WTC11 (cell line): ENCODE measurements at regions not wholly inside any gene's neighbourhood (a gene's known extent, or its start where the extent isn't known, plus 50 kb on each side); places are given as distances from the start of the nearest gene placed in this dataset.
A peak's percentile ranks its signal among the peaks of the same experiment; 100 is the strongest.

ENCODE experiments used
- ATAC-seq: fragments of 200-7000 bp; cut with Tn5 transposase; 2 replicates; pipeline ENCODE4 v1.10.0; 2021; ENCODE audit warnings: mild to moderate bottlenecking, moderate library complexity
- CTCF ChIA-PET: fragments of 300-600 bp; sonication (Branson Sonifier 250); formaldehyde crosslinking; loops from one replicate; lab custom pipeline; 2021; ENCODE audit warnings: antibody characterized with exemption; lab: Charles Lee
- POLR2A ChIA-PET: fragments of 350-600 bp; sonication (Branson Sonifier 250); formaldehyde crosslinking; loops from one replicate; lab custom pipeline; 2021; ENCODE audit warnings: antibody characterized with exemption; lab: Charles Lee
- DNase-seq: peaks from one replicate; pipeline ENCODE4 v3.0.0; 2021; ENCODE audit warnings: low spot score
- H3K27ac Mint-ChIP-seq: 2 replicates; pipeline ENCODE4 v1.8.0; 2021; ENCODE audit warnings: mixed read lengths
- H3K27me3 Mint-ChIP-seq: 2 replicates; pipeline ENCODE4 v1.8.0; 2021; ENCODE audit warnings: low read depth, mild to moderate bottlenecking, moderate library complexity, mixed read lengths
- H3K36me3 Mint-ChIP-seq: 2 replicates; pipeline ENCODE4 v1.8.0; 2021; ENCODE audit warnings: mixed read lengths
- H3K4me1 Mint-ChIP-seq: 2 replicates; pipeline ENCODE4 v1.8.0; 2022; ENCODE audit warnings: mixed read lengths
- H3K4me3 Mint-ChIP-seq: 2 replicates; pipeline ENCODE4 v1.8.0; 2021; ENCODE audit warnings: mild to moderate bottlenecking, moderate library complexity, mixed read lengths
- H3K9me3 Mint-ChIP-seq: 2 replicates; pipeline ENCODE4 v1.8.0; 2021; ENCODE audit warnings: mixed read lengths
- ESRRA ChIP-seq: sonication (generic); formaldehyde crosslinking; IDR thresholded peaks from 2 replicates; pipeline ENCODE4 v1.8.1; 2022; ENCODE audit warnings: mild to moderate bottlenecking, missing genetic modification reagents, borderline replicate concordance
- FOXK1 ChIP-seq: sonication (generic); formaldehyde crosslinking; IDR thresholded peaks from 2 replicates; pipeline ENCODE4 v1.8.0; 2022; ENCODE audit warnings: mild to moderate bottlenecking, moderate library complexity, missing genetic modification reagents
- GRHL2 ChIP-seq: fragments of 250-450 bp; sonication (Bioruptor Pico); IDR thresholded peaks from 2 replicates; pipeline ENCODE4 v1.8.0; 2022; ENCODE audit warnings: mild to moderate bottlenecking, moderate library complexity; ENCODE audit not compliant: insufficient replicate concordance, severe bottlenecking
- JUN ChIP-seq: sonication (generic); formaldehyde crosslinking; IDR thresholded peaks from 2 replicates; pipeline ENCODE4 v1.8.0; 2023; ENCODE audit warnings: mild to moderate bottlenecking, missing genetic modification reagents
- KAT7 ChIP-seq: sonication (generic); formaldehyde crosslinking; IDR thresholded peaks from 2 replicates; pipeline ENCODE4 v1.8.1; 2023; ENCODE audit warnings: missing genetic modification reagents, mild to moderate bottlenecking, borderline replicate concordance
- NFYB ChIP-seq: sonication (generic); formaldehyde crosslinking; conservative IDR thresholded peaks from 2 replicates; pipeline ENCODE4 v1.8.0; 2022; ENCODE audit warnings: low read depth, missing genetic modification reagents
- RELA ChIP-seq: sonication (generic); formaldehyde crosslinking; IDR thresholded peaks from 2 replicates; pipeline ENCODE4 v1.8.1; 2022; ENCODE audit warnings: missing genetic modification reagents, mild to moderate bottlenecking, borderline replicate concordance
- RORB ChIP-seq: fragments of 250-450 bp; sonication (Bioruptor Pico); IDR thresholded peaks from 2 replicates; pipeline ENCODE4 v1.9.0; 2021; ENCODE audit warnings: mild to moderate bottlenecking
- TP53 ChIP-seq: sonication (generic); formaldehyde crosslinking; IDR thresholded peaks from 2 replicates; pipeline ENCODE4 v1.8.1; 2023; ENCODE audit warnings: mild to moderate bottlenecking, missing genetic modification reagents
- ZNF219 ChIP-seq: sonication (generic); formaldehyde crosslinking; IDR thresholded peaks from 2 replicates; pipeline ENCODE4 v1.8.0; 2023; ENCODE audit warnings: missing genetic modification reagents, mild to moderate bottlenecking, borderline replicate concordance
- ZNF423 ChIP-seq: fragments of 250-450 bp; sonication (Bioruptor Pico); IDR thresholded peaks from 2 replicates; pipeline ENCODE4 v2.1.2; 2022; ENCODE audit warnings: mild to moderate bottlenecking, moderate library complexity
- TF ChIP-seq, protein P1 (sequence below): sonication (generic); formaldehyde crosslinking; IDR thresholded peaks from 2 replicates; pipeline ENCODE4 v1.8.1; 2023; ENCODE audit warnings: mild to moderate bottlenecking, missing genetic modification reagents, moderate library complexity
- TF ChIP-seq, protein P2 (sequence below): sonication (generic); formaldehyde crosslinking; IDR thresholded peaks from 2 replicates; pipeline ENCODE4 v1.8.1; 2023; ENCODE audit warnings: mild to moderate bottlenecking, missing genetic modification reagents, moderate library complexity
- TF ChIP-seq, protein P3 (sequence below): fragments of 250-450 bp; sonication (Bioruptor Pico); IDR thresholded peaks from 2 replicates; pipeline ENCODE4 v1.9.0; 2021; ENCODE audit warnings: mild to moderate bottlenecking
- TF ChIP-seq, protein P4 (sequence below): sonication (generic); formaldehyde crosslinking; IDR thresholded peaks from 2 replicates; pipeline ENCODE4 v1.8.1; 2022; ENCODE audit warnings: mild to moderate bottlenecking, moderate library complexity, missing genetic modification reagents
- TF ChIP-seq, protein P5 (sequence below): sonication (generic); formaldehyde crosslinking; IDR thresholded peaks from 2 replicates; pipeline ENCODE4 v1.8.0; 2023; ENCODE audit warnings: missing genetic modification reagents
- TF ChIP-seq, protein P6 (sequence below): sonication (generic); formaldehyde crosslinking; IDR thresholded peaks from 2 replicates; pipeline ENCODE4 v1.8.1; 2023; ENCODE audit warnings: mild to moderate bottlenecking, missing genetic modification reagents, borderline replicate concordance

DNA sequence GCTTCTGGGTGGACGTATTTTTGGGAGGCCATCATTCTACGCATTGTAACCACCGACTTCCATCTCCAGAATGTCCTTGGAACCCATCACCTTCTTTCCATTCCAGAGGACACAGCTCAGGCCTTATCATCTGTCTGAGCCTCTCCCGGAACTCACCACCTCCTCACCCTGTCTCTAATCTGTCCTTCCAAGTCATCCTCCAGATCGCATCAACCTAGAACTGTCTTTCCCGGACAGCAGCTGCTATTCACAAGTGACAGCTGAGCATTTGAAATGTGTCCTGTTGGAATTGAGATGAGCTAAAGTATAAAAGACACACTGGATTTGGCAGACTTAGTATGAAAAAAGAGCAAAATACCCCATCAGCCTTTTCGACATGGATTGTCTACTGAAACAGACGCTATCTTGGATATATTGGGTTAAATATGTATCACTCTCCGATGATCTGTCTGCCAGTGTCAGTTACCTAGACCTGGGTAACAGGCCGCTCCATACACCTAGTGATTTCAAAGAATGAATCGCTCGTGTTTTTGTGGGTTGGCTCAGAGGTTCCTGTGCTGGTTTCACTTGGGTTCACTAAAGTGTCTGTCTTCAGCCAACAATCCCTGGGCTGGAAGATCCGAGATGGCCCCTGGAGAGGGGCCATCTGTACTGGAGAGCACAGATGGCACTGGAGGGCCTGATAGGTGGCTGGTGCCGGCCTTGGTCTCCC lies 104.4 kb upstream of the RFLNA start:
- DNase-seq (no peak), ATAC-seq (no peak)
- Mint-ChIP-seq H3K9me3 (peaks cover 11% of the 10 kb centered on the region), H3K4me1 (peaks cover 34% of the 10 kb centered on the region), H3K27me3 (no peaks in the 10 kb centered on the region), H3K27ac (no peak overlapping the region), H3K36me3 (peaks cover 9% of the 10 kb centered on the region; the same call in 1 of the 2 replicates), H3K4me3 (no peak overlapping the region)
- ChIA-PET CTCF (no interaction called here), POLR2A (interaction anchor here (0.7 kb wide), 1 partner anchor 814 kb away, joined by 3 read pairs; no protein-coding TSS in a partner anchor)
- no peak for TF ChIP-seq JUN (CRISPR knock-in tag)

DNA sequence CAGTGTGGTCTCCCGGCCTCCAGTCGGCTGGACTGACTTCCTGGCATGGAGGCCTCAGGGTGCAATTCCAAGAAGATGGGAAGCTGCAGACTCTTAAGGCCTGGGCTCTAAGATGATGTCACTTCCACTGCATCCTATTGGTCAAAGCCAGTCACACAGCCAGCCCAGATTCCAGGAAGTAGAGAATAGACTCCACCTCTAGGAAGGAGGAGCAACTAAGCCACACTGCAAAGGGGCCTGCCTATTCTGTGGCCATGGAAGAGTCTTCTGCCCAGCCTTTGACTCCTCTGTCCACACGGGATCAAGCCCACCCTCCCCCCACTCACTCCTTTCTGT lies 103.9 kb upstream of the RFLNA start:
- Mint-ChIP-seq H3K27me3 (no peaks in the 10 kb centered on the region), H3K4me3 (no peak overlapping the region), H3K9me3 (peaks cover 13% of the 10 kb centered on the region), H3K36me3 (peaks cover 9% of the 10 kb centered on the region; the same call in 1 of the 2 replicates), H3K4me1 (peaks cover 31% of the 10 kb centered on the region), H3K27ac (no peak overlapping the region)
- ATAC-seq (peak; percentile 74), DNase-seq (no peak)
- POLR2A ChIA-PET = no interaction called here
- CTCF ChIA-PET = no interaction called here
- TF ChIP-seq NFYB = peak; percentile 28; the same call in 1 of the 2 replicates
- TF ChIP-seq, protein P1, sequence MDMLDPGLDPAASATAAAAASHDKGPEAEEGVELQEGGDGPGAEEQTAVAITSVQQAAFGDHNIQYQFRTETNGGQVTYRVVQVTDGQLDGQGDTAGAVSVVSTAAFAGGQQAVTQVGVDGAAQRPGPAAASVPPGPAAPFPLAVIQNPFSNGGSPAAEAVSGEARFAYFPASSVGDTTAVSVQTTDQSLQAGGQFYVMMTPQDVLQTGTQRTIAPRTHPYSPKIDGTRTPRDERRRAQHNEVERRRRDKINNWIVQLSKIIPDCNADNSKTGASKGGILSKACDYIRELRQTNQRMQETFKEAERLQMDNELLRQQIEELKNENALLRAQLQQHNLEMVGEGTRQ (CRISPR knock-in tag) = 0 out of 2 replicates have a peak, but pooled peaks have one; percentile 20
- TF ChIP-seq KAT7 (CRISPR knock-in tag) = no peak

DNA sequence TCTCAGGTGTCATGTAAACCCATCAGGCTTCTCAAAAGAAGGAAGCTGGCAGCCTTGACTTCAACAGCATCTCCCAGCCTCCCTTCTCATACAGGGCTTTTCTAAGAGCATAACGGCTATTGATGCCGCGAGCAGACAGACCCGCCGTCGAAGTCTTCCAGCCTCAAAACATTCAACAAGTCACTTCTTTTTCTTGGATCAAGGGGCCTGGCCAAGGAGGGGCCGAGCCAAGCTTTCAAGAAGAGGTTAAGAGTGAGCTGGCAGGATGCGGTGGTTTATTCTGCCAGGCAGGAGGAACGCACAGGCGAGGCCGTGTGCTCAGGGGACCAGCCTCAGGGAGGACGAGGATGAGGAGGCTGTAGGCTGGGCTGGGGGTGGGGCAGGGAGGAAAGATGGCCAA lies 102.9 kb upstream of the RFLNA start:
- Mint-ChIP-seq H3K4me3 (no peak overlapping the region), H3K36me3 (peaks cover 13% of the 10 kb centered on the region; the same call in 1 of the 2 replicates), H3K27me3 (no peaks in the 10 kb centered on the region), H3K27ac (no peak overlapping the region), H3K9me3 (peaks cover 21% of the 10 kb centered on the region), H3K4me1 (peaks cover 24% of the 10 kb centered on the region)
- DNase-seq (no peak), ATAC-seq (no peak)
- CTCF ChIA-PET = no interaction called here
- POLR2A ChIA-PET = no interaction called here
- TF ChIP-seq GRHL2 (CRISPR knock-in tag) (no peak), RELA (no peak), RORB (CRISPR knock-in tag) (no peak), ZNF219 (CRISPR knock-in tag) (no peak)
- TF ChIP-seq, all 79 proteins: peak for 0

DNA sequence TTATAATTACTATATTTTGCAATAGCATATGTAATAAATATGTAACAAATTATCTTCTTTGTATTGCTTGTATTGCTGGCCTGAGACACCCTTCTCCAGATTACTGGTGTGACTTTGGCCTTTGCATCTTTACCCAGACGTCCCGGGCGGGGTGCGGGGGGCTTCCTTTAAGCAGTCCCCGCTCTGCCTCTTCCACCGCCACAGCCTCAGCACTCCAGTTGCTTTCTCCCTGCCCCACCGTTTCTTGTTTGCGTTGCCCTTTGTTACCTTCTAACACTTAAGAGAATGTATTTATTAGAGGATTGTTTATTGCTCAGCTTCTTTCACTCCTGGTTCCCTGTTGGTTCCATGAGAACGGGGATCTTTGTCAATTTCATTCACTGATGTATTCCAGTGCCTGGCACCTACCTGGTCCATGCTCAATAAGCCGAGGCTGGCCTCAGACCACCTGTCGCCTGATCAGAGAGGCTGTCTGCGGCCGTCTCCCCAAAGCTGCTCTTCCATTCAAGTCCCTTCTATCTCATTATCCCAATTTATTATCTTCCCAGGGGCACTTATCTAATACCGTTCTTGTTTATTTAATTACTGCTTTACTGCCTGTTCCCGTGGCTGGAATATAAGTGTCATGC lies 100.5 kb upstream of the RFLNA start:
- Mint-ChIP-seq H3K27ac (no peak overlapping the region), H3K4me1 (peaks cover 11% of the 10 kb centered on the region), H3K4me3 (no peak overlapping the region), H3K36me3 (peaks cover 16% of the 10 kb centered on the region), H3K9me3 (peaks cover 25% of the 10 kb centered on the region), H3K27me3 (no peaks in the 10 kb centered on the region; the same call in 1 of the 2 replicates)
- ATAC-seq (no peak), DNase-seq (no peak)
- ChIA-PET POLR2A (no interaction called here), CTCF (interaction anchor here (0.9 kb wide), 1 partner anchor 162 kb away, joined by 4 read pairs; no protein-coding TSS in a partner anchor)
- TF ChIP-seq ESRRA (CRISPR knock-in tag) (no peak), TP53 (CRISPR knock-in tag) (no peak), FOXK1 (CRISPR knock-in tag) (no peak), KAT7 (CRISPR knock-in tag) (no peak), ZNF423 (CRISPR knock-in tag) (no peak)
- TF ChIP-seq, protein P2, sequence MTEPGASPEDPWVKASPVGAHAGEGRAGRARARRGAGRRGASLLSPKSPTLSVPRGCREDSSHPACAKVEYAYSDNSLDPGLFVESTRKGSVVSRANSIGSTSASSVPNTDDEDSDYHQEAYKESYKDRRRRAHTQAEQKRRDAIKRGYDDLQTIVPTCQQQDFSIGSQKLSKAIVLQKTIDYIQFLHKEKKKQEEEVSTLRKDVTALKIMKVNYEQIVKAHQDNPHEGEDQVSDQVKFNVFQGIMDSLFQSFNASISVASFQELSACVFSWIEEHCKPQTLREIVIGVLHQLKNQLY (CRISPR knock-in tag) = no peak
- TF ChIP-seq, protein P3, sequence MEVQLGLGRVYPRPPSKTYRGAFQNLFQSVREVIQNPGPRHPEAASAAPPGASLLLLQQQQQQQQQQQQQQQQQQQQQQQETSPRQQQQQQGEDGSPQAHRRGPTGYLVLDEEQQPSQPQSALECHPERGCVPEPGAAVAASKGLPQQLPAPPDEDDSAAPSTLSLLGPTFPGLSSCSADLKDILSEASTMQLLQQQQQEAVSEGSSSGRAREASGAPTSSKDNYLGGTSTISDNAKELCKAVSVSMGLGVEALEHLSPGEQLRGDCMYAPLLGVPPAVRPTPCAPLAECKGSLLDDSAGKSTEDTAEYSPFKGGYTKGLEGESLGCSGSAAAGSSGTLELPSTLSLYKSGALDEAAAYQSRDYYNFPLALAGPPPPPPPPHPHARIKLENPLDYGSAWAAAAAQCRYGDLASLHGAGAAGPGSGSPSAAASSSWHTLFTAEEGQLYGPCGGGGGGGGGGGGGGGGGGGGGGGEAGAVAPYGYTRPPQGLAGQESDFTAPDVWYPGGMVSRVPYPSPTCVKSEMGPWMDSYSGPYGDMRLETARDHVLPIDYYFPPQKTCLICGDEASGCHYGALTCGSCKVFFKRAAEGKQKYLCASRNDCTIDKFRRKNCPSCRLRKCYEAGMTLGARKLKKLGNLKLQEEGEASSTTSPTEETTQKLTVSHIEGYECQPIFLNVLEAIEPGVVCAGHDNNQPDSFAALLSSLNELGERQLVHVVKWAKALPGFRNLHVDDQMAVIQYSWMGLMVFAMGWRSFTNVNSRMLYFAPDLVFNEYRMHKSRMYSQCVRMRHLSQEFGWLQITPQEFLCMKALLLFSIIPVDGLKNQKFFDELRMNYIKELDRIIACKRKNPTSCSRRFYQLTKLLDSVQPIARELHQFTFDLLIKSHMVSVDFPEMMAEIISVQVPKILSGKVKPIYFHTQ = no peak
- TF ChIP-seq, protein P4, sequence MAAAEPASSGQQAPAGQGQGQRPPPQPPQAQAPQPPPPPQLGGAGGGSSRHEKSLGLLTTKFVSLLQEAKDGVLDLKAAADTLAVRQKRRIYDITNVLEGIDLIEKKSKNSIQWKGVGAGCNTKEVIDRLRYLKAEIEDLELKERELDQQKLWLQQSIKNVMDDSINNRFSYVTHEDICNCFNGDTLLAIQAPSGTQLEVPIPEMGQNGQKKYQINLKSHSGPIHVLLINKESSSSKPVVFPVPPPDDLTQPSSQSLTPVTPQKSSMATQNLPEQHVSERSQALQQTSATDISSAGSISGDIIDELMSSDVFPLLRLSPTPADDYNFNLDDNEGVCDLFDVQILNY = no peak
- TF ChIP-seq, protein P5, sequence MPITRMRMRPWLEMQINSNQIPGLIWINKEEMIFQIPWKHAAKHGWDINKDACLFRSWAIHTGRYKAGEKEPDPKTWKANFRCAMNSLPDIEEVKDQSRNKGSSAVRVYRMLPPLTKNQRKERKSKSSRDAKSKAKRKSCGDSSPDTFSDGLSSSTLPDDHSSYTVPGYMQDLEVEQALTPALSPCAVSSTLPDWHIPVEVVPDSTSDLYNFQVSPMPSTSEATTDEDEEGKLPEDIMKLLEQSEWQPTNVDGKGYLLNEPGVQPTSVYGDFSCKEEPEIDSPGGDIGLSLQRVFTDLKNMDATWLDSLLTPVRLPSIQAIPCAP (CRISPR knock-in tag) = no peak
- TF ChIP-seq, protein P6, sequence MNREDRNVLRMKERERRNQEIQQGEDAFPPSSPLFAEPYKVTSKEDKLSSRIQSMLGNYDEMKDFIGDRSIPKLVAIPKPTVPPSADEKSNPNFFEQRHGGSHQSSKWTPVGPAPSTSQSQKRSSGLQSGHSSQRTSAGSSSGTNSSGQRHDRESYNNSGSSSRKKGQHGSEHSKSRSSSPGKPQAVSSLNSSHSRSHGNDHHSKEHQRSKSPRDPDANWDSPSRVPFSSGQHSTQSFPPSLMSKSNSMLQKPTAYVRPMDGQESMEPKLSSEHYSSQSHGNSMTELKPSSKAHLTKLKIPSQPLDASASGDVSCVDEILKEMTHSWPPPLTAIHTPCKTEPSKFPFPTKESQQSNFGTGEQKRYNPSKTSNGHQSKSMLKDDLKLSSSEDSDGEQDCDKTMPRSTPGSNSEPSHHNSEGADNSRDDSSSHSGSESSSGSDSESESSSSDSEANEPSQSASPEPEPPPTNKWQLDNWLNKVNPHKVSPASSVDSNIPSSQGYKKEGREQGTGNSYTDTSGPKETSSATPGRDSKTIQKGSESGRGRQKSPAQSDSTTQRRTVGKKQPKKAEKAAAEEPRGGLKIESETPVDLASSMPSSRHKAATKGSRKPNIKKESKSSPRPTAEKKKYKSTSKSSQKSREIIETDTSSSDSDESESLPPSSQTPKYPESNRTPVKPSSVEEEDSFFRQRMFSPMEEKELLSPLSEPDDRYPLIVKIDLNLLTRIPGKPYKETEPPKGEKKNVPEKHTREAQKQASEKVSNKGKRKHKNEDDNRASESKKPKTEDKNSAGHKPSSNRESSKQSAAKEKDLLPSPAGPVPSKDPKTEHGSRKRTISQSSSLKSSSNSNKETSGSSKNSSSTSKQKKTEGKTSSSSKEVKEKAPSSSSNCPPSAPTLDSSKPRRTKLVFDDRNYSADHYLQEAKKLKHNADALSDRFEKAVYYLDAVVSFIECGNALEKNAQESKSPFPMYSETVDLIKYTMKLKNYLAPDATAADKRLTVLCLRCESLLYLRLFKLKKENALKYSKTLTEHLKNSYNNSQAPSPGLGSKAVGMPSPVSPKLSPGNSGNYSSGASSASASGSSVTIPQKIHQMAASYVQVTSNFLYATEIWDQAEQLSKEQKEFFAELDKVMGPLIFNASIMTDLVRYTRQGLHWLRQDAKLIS (CRISPR knock-in tag) = no peak
